GM23338 (cell line): ENCODE measurements at regions not wholly inside any gene's neighbourhood (a gene's known extent, or its start where the extent isn't known, plus 50 kb on each side); places are given as distances from the start of the nearest gene placed in this dataset.

Experiments
- ATAC-seq: fragments of 200-7000 bp; cut with Tn5 transposase; 3 replicates; pipeline ENCODE4 v1.9.1; 2020
- DNase-seq: peaks from one replicate; pipeline ENCODE4 v3.0.0-alpha.2; 2015; ENCODE audit warnings: low spot score
- H2AFZ ChIP-seq: fragments of 200-600 bp; sonication (generic); 2 replicates; pipeline ENCODE4 v1.8.0; 2016; ENCODE audit warnings: antibody characterized with exemption, mild to moderate bottlenecking, moderate library complexity
- H3F3A ChIP-seq: fragments of 200-600 bp; sonication (generic); replicated peaks from 2 replicates; pipeline ENCODE4 v1.8.0; 2017; ENCODE audit warnings: antibody characterized with exemption, mixed run types, low read depth
- H3K27ac ChIP-seq: fragments of 200-600 bp; sonication (generic); 2 replicates; pipeline ENCODE4 v1.6.1; 2016; ENCODE audit warnings: low read depth
- H3K27me3 ChIP-seq: fragments of 200-600 bp; sonication (generic); 2 replicates; pipeline ENCODE4 v1.8.0; 2016; ENCODE audit warnings: mild to moderate bottlenecking, mixed run types, moderate library complexity; ENCODE audit not compliant: insufficient read depth
- H3K36me3 ChIP-seq: fragments of 200-600 bp; sonication (generic); 2 replicates; pipeline ENCODE4 v1.8.0; 2016; ENCODE audit warnings: mild to moderate bottlenecking; ENCODE audit not compliant: insufficient read depth
- H3K4me1 ChIP-seq: fragments of 200-600 bp; sonication (generic); 2 replicates; pipeline ENCODE4 v1.8.0; 2016; ENCODE audit warnings: mild to moderate bottlenecking, moderate library complexity; ENCODE audit not compliant: insufficient read depth
- H3K4me2 ChIP-seq: fragments of 200-600 bp; sonication (generic); 2 replicates; pipeline ENCODE4 v1.7.1; 2017; ENCODE audit warnings: mixed run types
- H3K4me3 ChIP-seq: fragments of 200-600 bp; sonication (generic); 2 replicates; pipeline ENCODE4 v1.6.1; 2016; ENCODE audit warnings: mixed run types
- H3K79me2 ChIP-seq: fragments of 200-600 bp; sonication (generic); replicated peaks from 2 replicates; pipeline ENCODE4 v1.8.0; 2017; ENCODE audit warnings: mild to moderate bottlenecking; ENCODE audit not compliant: insufficient read depth
- H3K9me2 ChIP-seq: fragments of 200-600 bp; sonication (generic); 2 replicates; pipeline ENCODE4 v1.8.0; 2017; ENCODE audit not compliant: insufficient read depth
- H4K20me1 ChIP-seq: fragments of 200-600 bp; sonication (generic); replicated peaks from 2 replicates; pipeline ENCODE4 v1.8.0; 2017; ENCODE audit warnings: mild to moderate bottlenecking; ENCODE audit not compliant: insufficient read depth
- H3K27ac Mint-ChIP-seq: 2 replicates; pipeline ENCODE4 v1.8.0; 2020; ENCODE audit warnings: inconsistent platforms, mild to moderate bottlenecking, moderate library complexity, mixed read lengths
- H3K27me3 Mint-ChIP-seq: 3 replicates; pipeline ENCODE4 v1.8.0; 2022; ENCODE audit warnings: low read depth, mild to moderate bottlenecking, moderate library complexity, mixed read lengths, inconsistent platforms; ENCODE audit not compliant: insufficient read depth, poor library complexity
- H3K36me3 Mint-ChIP-seq: 3 replicates; pipeline ENCODE4 v1.8.0; 2021; ENCODE audit warnings: low read depth, mild to moderate bottlenecking, inconsistent platforms, moderate library complexity, mixed read lengths
- H3K4me1 Mint-ChIP-seq: 3 replicates; pipeline ENCODE4 v1.8.0; 2020; ENCODE audit warnings: mild to moderate bottlenecking, inconsistent platforms, mixed read lengths
- H3K4me3 Mint-ChIP-seq: 3 replicates; pipeline ENCODE4 v1.8.0; 2021; ENCODE audit warnings: moderate library complexity, mild to moderate bottlenecking, inconsistent platforms, mixed read lengths
- H3K9me3 Mint-ChIP-seq: 3 replicates; pipeline ENCODE4 v1.8.0; 2020; ENCODE audit warnings: moderate library complexity, mild to moderate bottlenecking, inconsistent platforms, mixed read lengths
- CTCF ChIP-seq, 2 experiments: fragments of 200-600 bp in 1 of 2; sonication (generic) in 1 of 2; conservative IDR thresholded peaks; 2 replicates each; pipeline versions ENCODE4 v1.5.1 to v1.6.1; 2016 to 2017; ENCODE audit warnings: antibody characterized with exemption in 2 of 2, low read depth in 2 of 2, mild to moderate bottlenecking in 2 of 2, moderate library complexity in 1 of 2
- EZH2phosphoT487 ChIP-seq: fragments of 200-600 bp; sonication (generic); IDR thresholded peaks from one replicate; pipeline ENCODE4 v1.8.1; 2018; ENCODE audit warnings: antibody characterized with exemption; ENCODE audit not compliant: unreplicated experiment
- POLR2AphosphoS5 ChIP-seq: IDR thresholded peaks from 2 replicates; pipeline ENCODE4 v1.6.1; 2016; ENCODE audit warnings: antibody characterized with exemption, low read depth
- STAT1 ChIP-seq: IDR thresholded peaks from one replicate; pipeline ENCODE4 v1.6.1; 2016; ENCODE audit warnings: antibody characterized with exemption; ENCODE audit not compliant: unreplicated experiment
- ZNF331 ChIP-seq: fragments of 250-450 bp; sonication (Bioruptor Pico); IDR thresholded peaks from 2 replicates; pipeline ENCODE4 v1.5.0; 2020; ENCODE audit warnings: low read depth, mild to moderate bottlenecking, moderate library complexity
- TF ChIP-seq, protein P1 (sequence below): fragments of 250-450 bp; sonication (Bioruptor Pico); IDR thresholded peaks from 2 replicates; pipeline ENCODE4 v1.5.0; 2020; ENCODE audit warnings: mild to moderate bottlenecking, moderate library complexity
- TF ChIP-seq, protein P2 (sequence below): IDR thresholded peaks from one replicate; pipeline ENCODE4 v1.6.1; 2018; ENCODE audit warnings: antibody characterized with exemption; ENCODE audit not compliant: unreplicated experiment

DNA sequence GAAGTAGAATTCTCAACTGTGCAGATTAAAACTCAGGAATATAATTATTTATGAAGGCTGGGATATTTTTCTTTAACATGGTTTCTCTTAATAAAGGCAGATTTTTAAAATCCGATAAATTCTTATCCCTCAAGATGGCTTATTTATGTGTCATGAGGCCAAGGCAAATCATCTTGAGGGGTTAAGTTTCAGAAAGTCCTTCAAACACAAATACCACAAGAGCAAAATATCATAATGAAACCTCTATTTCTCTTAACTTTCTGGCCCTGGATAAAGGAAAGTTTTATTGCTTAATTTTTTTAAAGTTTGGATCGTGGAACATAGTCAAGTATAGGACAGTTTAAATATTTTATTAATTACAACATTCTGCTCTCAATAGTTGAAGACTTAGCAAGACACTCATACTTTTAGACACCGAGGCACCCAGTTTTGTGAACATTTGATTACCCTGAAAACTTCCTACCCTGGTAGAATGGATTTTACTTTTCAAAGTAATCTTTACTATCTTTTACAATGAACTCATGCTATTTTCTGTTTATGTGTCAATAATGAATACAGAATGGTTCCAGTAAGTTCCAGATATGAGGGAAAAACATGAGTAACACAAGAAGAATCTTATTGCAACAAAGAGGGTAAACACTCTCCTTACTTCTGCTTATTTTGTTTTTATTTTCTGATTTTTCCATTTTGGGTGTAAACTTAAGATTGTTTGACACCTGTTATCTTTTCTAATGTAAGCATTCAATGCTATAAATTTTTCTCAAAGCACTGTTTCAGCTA, 200.7 kb upstream of the IL15 start:
- H3F3A ChIP-seq: no peaks in the 10 kb centered on the region
- no peaks in the 10 kb centered on the region for H3K36me3 Mint-ChIP-seq
- no peak overlapping the region for H2AFZ ChIP-seq
- 0 out of 2 replicates have a peak, but pooled peaks cover 3% of the 10 kb centered on the region for H3K9me2 ChIP-seq
- ATAC-seq (no peak), DNase-seq (no peak)
- H3K79me2 ChIP-seq: no peaks in the 10 kb centered on the region
- no peaks in the 10 kb centered on the region for H3K36me3 ChIP-seq
- H3K27me3 Mint-ChIP-seq: no peaks in the 10 kb centered on the region
- TF ChIP-seq, protein P1, sequence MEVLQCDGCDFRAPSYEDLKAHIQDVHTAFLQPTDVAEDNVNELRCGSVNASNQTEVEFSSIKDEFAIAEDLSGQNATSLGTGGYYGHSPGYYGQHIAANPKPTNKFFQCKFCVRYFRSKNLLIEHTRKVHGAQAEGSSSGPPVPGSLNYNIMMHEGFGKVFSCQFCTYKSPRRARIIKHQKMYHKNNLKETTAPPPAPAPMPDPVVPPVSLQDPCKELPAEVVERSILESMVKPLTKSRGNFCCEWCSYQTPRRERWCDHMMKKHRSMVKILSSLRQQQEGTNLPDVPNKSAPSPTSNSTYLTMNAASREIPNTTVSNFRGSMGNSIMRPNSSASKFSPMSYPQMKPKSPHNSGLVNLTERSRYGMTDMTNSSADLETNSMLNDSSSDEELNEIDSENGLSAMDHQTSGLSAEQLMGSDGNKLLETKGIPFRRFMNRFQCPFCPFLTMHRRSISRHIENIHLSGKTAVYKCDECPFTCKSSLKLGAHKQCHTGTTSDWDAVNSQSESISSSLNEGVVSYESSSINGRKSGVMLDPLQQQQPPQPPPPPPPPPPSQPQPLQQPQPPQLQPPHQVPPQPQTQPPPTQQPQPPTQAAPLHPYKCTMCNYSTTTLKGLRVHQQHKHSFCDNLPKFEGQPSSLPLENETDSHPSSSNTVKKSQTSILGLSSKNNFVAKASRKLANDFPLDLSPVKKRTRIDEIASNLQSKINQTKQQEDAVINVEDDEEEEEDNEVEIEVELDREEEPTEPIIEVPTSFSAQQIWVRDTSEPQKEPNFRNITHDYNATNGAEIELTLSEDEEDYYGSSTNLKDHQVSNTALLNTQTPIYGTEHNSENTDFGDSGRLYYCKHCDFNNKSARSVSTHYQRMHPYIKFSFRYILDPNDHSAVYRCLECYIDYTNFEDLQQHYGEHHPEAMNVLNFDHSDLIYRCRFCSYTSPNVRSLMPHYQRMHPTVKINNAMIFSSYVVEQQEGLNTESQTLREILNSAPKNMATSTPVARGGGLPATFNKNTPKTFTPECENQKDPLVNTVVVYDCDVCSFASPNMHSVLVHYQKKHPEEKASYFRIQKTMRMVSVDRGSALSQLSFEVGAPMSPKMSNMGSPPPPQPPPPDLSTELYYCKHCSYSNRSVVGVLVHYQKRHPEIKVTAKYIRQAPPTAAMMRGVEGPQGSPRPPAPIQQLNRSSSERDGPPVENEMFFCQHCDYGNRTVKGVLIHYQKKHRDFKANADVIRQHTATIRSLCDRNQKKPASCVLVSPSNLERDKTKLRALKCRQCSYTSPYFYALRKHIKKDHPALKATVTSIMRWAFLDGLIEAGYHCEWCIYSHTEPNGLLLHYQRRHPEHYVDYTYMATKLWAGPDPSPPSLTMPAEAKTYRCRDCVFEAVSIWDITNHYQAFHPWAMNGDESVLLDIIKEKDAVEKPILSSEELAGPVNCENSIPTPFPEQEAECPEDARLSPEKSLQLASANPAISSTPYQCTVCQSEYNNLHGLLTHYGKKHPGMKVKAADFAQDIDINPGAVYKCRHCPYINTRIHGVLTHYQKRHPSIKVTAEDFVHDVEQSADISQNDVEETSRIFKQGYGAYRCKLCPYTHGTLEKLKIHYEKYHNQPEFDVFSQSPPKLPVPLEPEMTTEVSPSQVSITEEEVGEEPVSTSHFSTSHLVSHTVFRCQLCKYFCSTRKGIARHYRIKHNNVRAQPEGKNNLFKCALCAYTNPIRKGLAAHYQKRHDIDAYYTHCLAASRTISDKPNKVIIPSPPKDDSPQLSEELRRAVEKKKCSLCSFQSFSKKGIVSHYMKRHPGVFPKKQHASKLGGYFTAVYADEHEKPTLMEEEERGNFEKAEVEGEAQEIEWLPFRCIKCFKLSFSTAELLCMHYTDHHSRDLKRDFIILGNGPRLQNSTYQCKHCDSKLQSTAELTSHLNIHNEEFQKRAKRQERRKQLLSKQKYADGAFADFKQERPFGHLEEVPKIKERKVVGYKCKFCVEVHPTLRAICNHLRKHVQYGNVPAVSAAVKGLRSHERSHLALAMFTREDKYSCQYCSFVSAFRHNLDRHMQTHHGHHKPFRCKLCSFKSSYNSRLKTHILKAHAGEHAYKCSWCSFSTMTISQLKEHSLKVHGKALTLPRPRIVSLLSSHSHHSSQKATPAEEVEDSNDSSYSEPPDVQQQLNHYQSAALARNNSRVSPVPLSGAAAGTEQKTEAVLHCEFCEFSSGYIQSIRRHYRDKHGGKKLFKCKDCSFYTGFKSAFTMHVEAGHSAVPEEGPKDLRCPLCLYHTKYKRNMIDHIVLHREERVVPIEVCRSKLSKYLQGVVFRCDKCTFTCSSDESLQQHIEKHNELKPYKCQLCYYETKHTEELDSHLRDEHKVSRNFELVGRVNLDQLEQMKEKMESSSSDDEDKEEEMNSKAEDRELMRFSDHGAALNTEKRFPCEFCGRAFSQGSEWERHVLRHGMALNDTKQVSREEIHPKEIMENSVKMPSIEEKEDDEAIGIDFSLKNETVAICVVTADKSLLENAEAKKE (CRISPR knock-in tag): no peak
- TF ChIP-seq EZH2phosphoT487: no peak
- no peak for TF ChIP-seq CTCF (conservative IDR thresholded peaks at IDR 0.05; ENCODE audit: low read depth in 2 of 2)
- TF ChIP-seq, protein P2, sequence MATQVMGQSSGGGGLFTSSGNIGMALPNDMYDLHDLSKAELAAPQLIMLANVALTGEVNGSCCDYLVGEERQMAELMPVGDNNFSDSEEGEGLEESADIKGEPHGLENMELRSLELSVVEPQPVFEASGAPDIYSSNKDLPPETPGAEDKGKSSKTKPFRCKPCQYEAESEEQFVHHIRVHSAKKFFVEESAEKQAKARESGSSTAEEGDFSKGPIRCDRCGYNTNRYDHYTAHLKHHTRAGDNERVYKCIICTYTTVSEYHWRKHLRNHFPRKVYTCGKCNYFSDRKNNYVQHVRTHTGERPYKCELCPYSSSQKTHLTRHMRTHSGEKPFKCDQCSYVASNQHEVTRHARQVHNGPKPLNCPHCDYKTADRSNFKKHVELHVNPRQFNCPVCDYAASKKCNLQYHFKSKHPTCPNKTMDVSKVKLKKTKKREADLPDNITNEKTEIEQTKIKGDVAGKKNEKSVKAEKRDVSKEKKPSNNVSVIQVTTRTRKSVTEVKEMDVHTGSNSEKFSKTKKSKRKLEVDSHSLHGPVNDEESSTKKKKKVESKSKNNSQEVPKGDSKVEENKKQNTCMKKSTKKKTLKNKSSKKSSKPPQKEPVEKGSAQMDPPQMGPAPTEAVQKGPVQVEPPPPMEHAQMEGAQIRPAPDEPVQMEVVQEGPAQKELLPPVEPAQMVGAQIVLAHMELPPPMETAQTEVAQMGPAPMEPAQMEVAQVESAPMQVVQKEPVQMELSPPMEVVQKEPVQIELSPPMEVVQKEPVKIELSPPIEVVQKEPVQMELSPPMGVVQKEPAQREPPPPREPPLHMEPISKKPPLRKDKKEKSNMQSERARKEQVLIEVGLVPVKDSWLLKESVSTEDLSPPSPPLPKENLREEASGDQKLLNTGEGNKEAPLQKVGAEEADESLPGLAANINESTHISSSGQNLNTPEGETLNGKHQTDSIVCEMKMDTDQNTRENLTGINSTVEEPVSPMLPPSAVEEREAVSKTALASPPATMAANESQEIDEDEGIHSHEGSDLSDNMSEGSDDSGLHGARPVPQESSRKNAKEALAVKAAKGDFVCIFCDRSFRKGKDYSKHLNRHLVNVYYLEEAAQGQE: no peak
- TF ChIP-seq POLR2AphosphoS5: no peak
- no peak for TF ChIP-seq ZNF331 (CRISPR knock-in tag)
- TF ChIP-seq STAT1: no peak
- H3K4me3 ChIP-seq: no peak overlapping the region
- no peak overlapping the region for H3K27ac ChIP-seq
- no peaks in the 10 kb centered on the region for H3K27me3 ChIP-seq
- H3K4me3 Mint-ChIP-seq: no peak overlapping the region
- no peaks in the 10 kb centered on the region for H3K4me1 Mint-ChIP-seq
- no peaks in the 10 kb centered on the region for H3K9me3 Mint-ChIP-seq
- no peak overlapping the region for H3K27ac Mint-ChIP-seq
- H3K4me2 ChIP-seq: no peak overlapping the region
- no peaks in the 10 kb centered on the region for H3K4me1 ChIP-seq
- H4K20me1 ChIP-seq: no peaks in the 10 kb centered on the region
